Stimulated activated naive B cell treated with anti-CD40 and anti-IgM and Interleukin-4, amounts not matched to agents 10 μg/mL and 1 μg/mL and 100 μg/mL, for 72 hours (primary cell): ENCODE measurements at regions not wholly inside any gene's neighbourhood (a gene's known extent, or its start where the extent isn't known, plus 50 kb on each side); places are given as distances from the start of the nearest gene placed in this dataset.

Experiments used
- ATAC-seq, 2 donors: fragments of 150-1000 bp; cut with Tn5 transposase; replicated peaks; 2 replicates each; pipeline ENCODE4 v1.10.0; 2021; ENCODE audit warnings: moderate library complexity in 1 of 2
- DNase-seq: peaks from one replicate; pipeline ENCODE4 v3.0.0; 2021
- H3K27ac Mint-ChIP-seq: one replicate; pipeline ENCODE4 v1.8.0; 2022; ENCODE audit warnings: mild to moderate bottlenecking, mixed read lengths
- H3K27me3 Mint-ChIP-seq, 2 donors: one replicate each; pipeline ENCODE4 v1.8.0; 2022; ENCODE audit warnings: mixed read lengths in 2 of 2
- H3K36me3 Mint-ChIP-seq, 2 donors: one replicate each; pipeline ENCODE4 v1.8.0; 2022; ENCODE audit warnings: mixed read lengths in 2 of 2, mild to moderate bottlenecking in 1 of 2
- H3K4me1 Mint-ChIP-seq, 2 donors: one replicate each; pipeline ENCODE4 v1.8.0; 2022; ENCODE audit warnings: mixed read lengths in 2 of 2, mild to moderate bottlenecking in 1 of 2
- H3K4me3 Mint-ChIP-seq, 2 donors: one replicate each; pipeline ENCODE4 v1.8.0; 2022; ENCODE audit warnings: mild to moderate bottlenecking in 2 of 2, mixed read lengths in 2 of 2, moderate library complexity in 1 of 2
- H3K9me3 Mint-ChIP-seq, 2 donors: one replicate each; pipeline ENCODE4 v1.8.0; 2022; ENCODE audit warnings: mixed read lengths in 2 of 2, mild to moderate bottlenecking in 1 of 2

DNA sequence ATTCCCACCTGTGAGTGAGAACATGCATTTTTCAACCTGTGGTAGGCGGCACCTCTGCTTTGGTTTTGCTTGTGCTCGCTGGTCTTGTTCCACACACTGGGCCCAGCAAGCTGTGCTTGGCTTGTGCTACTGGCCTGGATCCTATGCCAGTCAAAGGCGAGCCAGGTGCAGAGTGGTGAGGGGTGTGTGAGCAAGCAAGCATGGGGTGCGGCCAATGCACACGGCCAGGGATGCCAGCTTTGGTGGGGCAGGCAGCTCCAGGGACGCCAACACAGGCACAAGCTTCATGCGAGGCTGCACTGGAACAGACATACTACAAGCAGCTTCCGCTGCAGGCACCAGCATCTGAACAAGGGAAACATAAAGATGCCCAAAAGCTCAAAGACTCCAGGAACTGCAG lies 654.9 kb upstream of the EYS start:
- no peak for ATAC-seq
- no peaks in the 10 kb centered on the region for H3K36me3 Mint-ChIP-seq
- H3K4me1 Mint-ChIP-seq = no peaks in the 10 kb centered on the region
- H3K27me3 Mint-ChIP-seq = no peaks in the 10 kb centered on the region
- H3K4me3 Mint-ChIP-seq = no peak overlapping the region
- DNase-seq = no peak
- peaks cover 0 to 2% of the 10 kb centered on the region in 2 donors for H3K9me3 Mint-ChIP-seq
- no peak overlapping the region for H3K27ac Mint-ChIP-seq

DNA sequence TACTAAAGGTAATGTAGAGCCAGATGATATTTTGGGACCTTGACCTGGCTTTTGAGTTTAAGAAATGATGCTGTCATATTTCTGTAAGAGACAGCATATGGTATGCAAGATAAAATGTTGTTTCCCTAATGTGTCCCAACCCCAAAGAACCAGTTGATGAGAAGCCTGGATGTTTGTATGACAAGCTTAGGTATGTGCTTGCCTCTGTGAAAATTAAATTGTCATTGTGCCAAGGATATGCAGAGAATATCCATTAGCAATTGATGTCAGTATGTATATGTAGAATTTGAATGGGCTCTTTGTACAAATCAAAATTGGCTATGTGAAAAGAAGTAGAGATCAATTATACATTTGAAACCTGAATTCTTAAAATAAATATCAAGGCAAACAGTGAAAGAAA lies 650.8 kb upstream of the EYS start:
- no peak for ATAC-seq
- Mint-ChIP-seq H3K27me3 (no peaks in the 10 kb centered on the region), H3K4me1 (no peaks in the 10 kb centered on the region), H3K36me3 (no peaks in the 10 kb centered on the region), H3K9me3 (peaks cover 0 to 2% of the 10 kb centered on the region in 2 donors), H3K27ac (no peak overlapping the region), H3K4me3 (no peak overlapping the region)
- no peak for DNase-seq

DNA sequence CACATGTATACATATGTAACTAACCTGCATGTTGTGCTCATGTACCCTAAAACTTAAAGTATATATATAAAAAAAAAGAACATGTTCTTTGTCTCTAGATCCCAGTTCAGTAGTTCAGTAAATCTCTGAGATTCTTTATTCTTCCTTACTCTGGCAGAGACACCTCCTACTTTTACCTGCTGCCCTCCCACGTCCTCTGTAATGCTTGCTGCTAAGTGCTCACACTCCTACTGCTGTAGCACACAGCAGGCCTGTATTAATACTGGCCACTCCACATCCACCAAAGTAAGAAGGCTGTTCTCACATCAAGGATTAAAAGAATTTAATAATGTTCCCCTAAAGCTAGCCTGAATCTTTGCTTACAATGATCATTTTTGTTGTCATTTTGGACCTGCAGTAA lies 648.4 kb upstream of the EYS start:
- DNase-seq = no peak
- Mint-ChIP-seq H3K9me3 (peaks cover 0 to 2% of the 10 kb centered on the region in 2 donors), H3K4me3 (no peak overlapping the region), H3K27ac (no peak overlapping the region), H3K36me3 (no peaks in the 10 kb centered on the region), H3K27me3 (no peaks in the 10 kb centered on the region), H3K4me1 (no peaks in the 10 kb centered on the region)
- ATAC-seq = no peak

DNA sequence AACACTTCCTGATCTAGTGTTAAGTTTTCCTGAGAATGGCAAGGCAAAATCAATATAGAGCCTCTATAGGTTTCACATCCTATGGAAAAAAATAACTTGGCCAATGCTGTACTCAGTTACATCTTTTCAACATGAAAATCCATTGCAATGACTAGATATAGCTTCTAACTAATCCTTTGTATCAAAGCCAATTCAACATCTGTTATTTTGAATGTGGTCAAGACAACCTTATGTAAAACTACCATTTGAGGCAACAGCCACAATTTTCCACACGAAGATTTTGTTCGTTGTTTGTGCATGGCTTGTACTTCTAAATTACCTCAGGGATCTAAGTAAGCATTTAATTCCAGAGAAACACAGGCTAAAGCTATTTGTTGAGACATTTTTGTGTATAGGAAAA lies 637.8 kb upstream of the EYS start:
- no peak overlapping the region for H3K27ac Mint-ChIP-seq
- DNase-seq (no peak), ATAC-seq (no peak)
- H3K27me3 Mint-ChIP-seq = no peaks in the 10 kb centered on the region
- no peak overlapping the region for H3K4me3 Mint-ChIP-seq
- H3K36me3 Mint-ChIP-seq = no peaks in the 10 kb centered on the region
- peaks cover 3 to 9% of the 10 kb centered on the region in 2 donors for H3K9me3 Mint-ChIP-seq
- H3K4me1 Mint-ChIP-seq = no peaks in the 10 kb centered on the region

DNA sequence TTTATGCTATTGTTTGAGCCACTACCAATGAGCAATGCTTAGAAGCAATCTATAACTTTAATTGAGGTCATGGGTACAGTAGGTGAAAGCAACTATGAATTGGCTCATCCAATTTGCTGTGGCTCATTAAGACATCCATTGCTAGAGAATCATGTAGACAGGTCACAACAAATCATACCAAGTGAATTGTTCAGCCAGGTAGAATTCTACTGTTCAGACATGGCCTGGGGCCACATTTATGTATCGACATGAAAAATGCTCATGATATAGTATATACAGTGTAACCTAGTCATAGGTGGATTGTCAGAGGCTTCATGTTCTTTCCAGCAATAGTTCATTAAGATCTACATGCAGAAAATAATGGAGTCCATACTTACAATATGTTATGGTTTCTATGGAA lies 633.7 kb upstream of the EYS start:
- DNase-seq (no peak), ATAC-seq (no peak)
- Mint-ChIP-seq H3K27ac (no peak overlapping the region), H3K27me3 (no peaks in the 10 kb centered on the region), H3K4me1 (no peaks in the 10 kb centered on the region), H3K36me3 (no peaks in the 10 kb centered on the region), H3K9me3 (peaks cover 1 to 12% of the 10 kb centered on the region in 2 donors), H3K4me3 (no peak overlapping the region)

DNA sequence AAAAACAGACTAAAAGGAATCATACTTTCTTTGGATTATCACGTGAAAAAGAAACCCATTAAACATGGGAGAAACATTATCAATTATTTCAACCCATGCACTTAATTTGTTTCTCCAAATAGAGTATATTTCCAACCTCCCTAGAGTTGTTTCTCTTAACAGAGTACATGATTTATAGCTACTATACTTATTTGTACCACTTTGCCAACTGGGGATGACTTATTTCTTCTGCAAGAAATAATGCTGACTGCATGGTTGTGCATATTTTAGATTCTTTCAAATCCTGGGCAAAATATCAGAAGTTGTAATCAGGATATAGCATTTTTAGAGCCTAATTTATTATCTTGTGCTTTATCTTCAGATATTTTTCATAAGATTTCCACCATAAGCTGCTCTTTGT lies 629.1 kb upstream of the EYS start:
- no peaks in the 10 kb centered on the region for H3K27me3 Mint-ChIP-seq
- H3K4me1 Mint-ChIP-seq = no peaks in the 10 kb centered on the region
- H3K27ac Mint-ChIP-seq = no peak overlapping the region
- H3K36me3 Mint-ChIP-seq = no peaks in the 10 kb centered on the region
- DNase-seq = no peak
- H3K9me3 Mint-ChIP-seq = peaks cover 0 to 7% of the 10 kb centered on the region in 2 donors
- no peak overlapping the region for H3K4me3 Mint-ChIP-seq
- no peak for ATAC-seq

DNA sequence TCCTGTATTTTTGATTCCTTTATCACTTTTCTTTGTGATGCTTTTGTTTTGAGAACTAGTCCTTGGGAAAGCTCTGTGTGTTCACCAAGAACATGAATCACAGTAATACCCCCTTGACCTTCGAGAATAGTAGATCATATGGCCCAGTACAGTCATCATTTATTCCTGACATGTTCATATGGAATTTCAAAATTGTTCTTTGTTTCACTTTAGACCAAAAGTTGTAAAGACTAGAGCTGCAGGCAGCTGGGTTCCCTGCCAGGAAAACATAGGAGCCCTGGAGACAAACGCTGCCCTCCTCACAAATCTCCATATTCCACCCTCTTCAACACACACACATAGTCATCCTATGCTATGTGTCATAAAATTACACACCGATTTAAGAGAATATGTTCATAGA lies 621.2 kb upstream of the EYS start:
- ATAC-seq (no peak), DNase-seq (no peak)
- Mint-ChIP-seq H3K27me3 (no peaks in the 10 kb centered on the region), H3K36me3 (no peaks in the 10 kb centered on the region), H3K4me3 (no peak overlapping the region), H3K4me1 (no peaks in the 10 kb centered on the region), H3K27ac (no peak overlapping the region), H3K9me3 (peaks cover 0 to 2% of the 10 kb centered on the region in 2 donors)

DNA sequence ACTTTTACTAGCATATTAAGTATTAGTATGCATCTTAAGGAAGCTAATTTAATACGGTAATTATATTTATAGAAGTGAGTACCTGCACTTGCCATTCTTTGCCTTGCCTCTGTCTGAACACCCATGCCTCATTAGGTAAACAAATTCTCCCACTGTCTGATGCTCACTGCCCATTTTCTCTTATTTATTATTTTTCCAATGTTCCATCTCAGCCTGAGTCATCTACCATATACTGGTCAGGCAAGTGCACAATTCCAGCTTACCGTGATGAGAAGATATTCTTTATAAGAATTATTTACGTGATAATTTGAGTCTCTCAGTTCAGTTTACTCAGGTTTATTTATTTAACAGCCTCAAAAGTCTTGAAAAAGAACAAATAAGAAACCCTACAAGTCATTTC lies 619.2 kb upstream of the EYS start:
- Mint-ChIP-seq H3K27me3 (no peaks in the 10 kb centered on the region), H3K36me3 (no peaks in the 10 kb centered on the region), H3K9me3 (peaks cover 0 to 2% of the 10 kb centered on the region in 2 donors), H3K4me3 (no peak overlapping the region), H3K27ac (no peak overlapping the region), H3K4me1 (no peaks in the 10 kb centered on the region)
- no peak for DNase-seq
- ATAC-seq = no peak

DNA sequence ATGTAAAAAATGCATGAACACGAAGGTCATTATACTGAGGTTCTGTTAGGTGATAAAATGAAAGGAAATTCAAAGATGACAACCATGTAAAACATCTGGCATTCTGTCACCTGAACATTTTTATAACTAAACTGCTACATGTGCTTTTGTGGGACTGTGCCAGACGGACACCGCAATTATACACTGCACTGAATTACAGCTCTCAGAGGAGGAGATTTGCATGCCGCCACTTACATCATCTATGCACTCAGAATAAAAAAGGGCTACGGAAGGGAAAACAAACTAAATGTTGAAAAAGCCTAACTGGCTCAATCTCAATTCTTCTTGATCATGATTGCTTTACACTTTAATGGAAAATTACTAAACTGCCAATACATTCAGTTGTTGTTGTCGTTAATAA lies 614.0 kb upstream of the EYS start:
- Mint-ChIP-seq H3K27ac (no peak overlapping the region), H3K4me1 (no peaks in the 10 kb centered on the region), H3K36me3 (no peaks in the 10 kb centered on the region), H3K9me3 (no peaks in the 10 kb centered on the region), H3K27me3 (no peaks in the 10 kb centered on the region), H3K4me3 (no peak overlapping the region)
- ATAC-seq (no peak), DNase-seq (no peak)

DNA sequence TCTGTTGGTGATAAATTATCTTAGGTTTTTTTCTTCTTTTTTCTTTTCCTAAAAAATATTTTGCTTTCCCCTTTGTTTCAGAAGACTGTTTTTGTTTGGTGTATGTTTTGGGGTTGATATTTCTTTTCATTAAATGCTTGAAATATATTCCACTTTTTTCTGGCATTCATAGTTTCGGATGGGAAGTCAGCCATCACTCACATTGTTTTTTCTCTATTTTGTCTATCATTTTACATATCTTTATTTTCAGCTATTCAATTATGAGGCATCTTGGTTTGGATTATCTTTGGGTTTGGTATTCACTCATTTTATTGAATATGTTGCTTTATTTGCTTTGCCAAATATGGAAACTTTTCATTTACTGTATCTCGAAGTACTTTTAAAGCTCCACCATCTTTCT lies 600.5 kb upstream of the EYS start:
- DNase-seq (no peak), ATAC-seq (no peak)
- Mint-ChIP-seq H3K9me3 (peaks cover 14% of the 10 kb centered on the region in 2 donors), H3K27me3 (no peaks in the 10 kb centered on the region), H3K4me1 (no peaks in the 10 kb centered on the region), H3K4me3 (no peak overlapping the region), H3K36me3 (no peaks in the 10 kb centered on the region), H3K27ac (no peak overlapping the region)

DNA sequence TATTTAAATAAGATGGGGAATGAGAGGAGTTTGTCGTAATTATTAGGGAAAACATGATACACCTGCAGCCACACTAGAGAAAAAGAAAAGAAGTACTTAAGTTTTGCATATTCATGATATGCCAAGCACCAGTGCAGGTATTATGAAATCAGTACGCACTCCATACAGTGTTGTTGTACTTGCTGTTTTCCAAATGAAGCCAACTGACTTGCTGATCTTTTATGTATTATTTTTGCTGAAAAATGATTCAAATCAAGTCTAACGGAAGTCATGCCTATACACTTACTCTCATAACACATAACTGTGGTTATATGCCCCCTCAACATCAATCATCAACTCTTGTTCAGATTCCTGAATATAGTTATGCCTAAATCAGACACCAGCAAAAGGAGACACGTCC lies 584.9 kb upstream of the EYS start:
- ATAC-seq = no peak
- Mint-ChIP-seq H3K36me3 (no peaks in the 10 kb centered on the region), H3K27me3 (no peaks in the 10 kb centered on the region), H3K27ac (no peak overlapping the region), H3K4me3 (no peak overlapping the region), H3K9me3 (peaks cover 0 to 2% of the 10 kb centered on the region in 2 donors), H3K4me1 (no peaks in the 10 kb centered on the region)
- DNase-seq = no peak

DNA sequence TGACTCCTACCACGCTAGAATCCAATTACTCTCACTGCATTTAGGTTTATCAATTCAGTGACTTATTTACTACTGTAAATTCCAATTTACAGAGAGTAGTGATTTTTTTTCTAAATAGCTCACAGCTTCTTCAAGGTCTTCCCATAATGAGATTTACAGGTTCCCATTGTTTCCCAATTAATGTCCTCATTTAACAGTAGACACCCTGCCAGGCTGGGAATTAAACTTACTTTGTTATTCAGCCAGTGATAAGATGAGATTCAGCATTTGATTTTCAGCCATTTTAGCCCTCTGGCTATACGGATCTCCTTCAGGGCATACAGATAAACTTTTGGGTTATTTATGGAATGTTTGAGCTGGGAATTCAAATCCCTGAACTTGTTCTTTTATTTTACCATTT lies 582.9 kb upstream of the EYS start:
- Mint-ChIP-seq H3K27ac (no peak overlapping the region), H3K9me3 (peaks cover 0 to 2% of the 10 kb centered on the region in 2 donors), H3K4me3 (no peak overlapping the region), H3K4me1 (no peaks in the 10 kb centered on the region), H3K27me3 (no peaks in the 10 kb centered on the region), H3K36me3 (no peaks in the 10 kb centered on the region)
- DNase-seq (no peak), ATAC-seq (no peak)

DNA sequence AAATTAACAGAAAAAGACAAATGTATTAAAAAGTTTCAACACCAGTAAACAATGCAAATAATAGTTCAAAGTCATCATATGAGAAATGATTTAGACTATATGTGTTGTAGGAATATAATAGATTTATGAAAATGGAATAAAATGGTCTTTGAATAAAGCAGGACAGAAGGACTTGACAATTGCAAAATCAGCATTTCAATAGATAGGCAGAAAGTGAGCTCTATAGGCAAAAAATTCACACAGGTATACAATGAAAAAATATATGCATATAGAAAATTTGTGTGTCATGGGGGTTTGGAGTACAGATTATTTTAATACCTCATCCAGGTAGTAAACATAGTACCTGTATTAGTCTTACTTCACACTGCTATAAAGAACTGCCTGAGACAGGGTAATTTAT lies 571.1 kb upstream of the EYS start:
- ATAC-seq (no peak), DNase-seq (no peak)
- Mint-ChIP-seq H3K4me1 (no peaks in the 10 kb centered on the region), H3K4me3 (no peak overlapping the region), H3K27me3 (no peaks in the 10 kb centered on the region), H3K27ac (no peak overlapping the region), H3K36me3 (no peaks in the 10 kb centered on the region), H3K9me3 (peaks cover 4 to 10% of the 10 kb centered on the region in 2 donors)

DNA sequence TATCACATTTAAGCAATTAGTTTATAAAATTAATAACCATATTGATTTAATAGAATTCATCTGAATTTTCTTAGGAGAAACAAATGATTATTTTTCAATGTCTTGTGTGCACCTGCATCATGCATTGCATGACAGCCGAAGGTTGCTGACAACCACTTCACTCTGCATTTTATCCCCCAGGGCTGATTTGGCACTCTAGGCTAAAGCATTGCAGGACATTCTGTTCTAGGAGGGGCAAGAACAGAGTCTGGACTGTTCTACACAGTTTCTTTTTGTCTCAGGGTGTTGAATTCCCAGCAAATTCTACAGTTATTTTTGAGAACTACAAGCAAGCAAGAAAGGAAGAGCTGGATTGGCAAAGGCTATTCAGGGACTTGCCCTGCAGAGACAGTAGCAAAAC lies 570.4 kb upstream of the EYS start:
- ATAC-seq = no peak
- no peak overlapping the region for H3K4me3 Mint-ChIP-seq
- DNase-seq = no peak
- no peak overlapping the region for H3K27ac Mint-ChIP-seq
- H3K4me1 Mint-ChIP-seq = no peaks in the 10 kb centered on the region
- no peaks in the 10 kb centered on the region for H3K27me3 Mint-ChIP-seq
- H3K9me3 Mint-ChIP-seq = peaks cover 4 to 10% of the 10 kb centered on the region in 2 donors
- H3K36me3 Mint-ChIP-seq = no peaks in the 10 kb centered on the region

DNA sequence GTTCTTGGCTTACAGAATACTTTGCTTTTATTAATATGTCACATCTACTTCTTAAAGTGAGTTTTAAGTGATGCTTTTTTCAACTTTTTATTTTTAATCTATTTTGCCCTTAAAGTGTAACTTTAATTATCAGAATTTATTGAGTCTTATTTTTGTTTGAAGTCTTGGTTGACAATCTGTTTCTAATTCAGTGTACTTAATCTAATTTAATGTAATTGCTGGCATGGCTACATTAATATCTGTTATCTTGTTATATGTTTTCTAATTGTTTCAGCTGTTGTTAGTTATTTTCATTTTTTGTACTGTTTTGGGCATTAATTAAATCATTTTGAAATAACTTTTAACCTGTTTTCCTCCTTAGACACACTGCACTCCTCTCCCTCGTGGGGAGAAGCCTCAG lies 558.7 kb upstream of the EYS start:
- Mint-ChIP-seq H3K9me3 (peaks cover 4 to 8% of the 10 kb centered on the region in 2 donors), H3K4me3 (no peak overlapping the region), H3K27ac (no peak overlapping the region), H3K36me3 (no peaks in the 10 kb centered on the region), H3K27me3 (no peaks in the 10 kb centered on the region), H3K4me1 (no peaks in the 10 kb centered on the region)
- no peak for DNase-seq
- no peak for ATAC-seq

DNA sequence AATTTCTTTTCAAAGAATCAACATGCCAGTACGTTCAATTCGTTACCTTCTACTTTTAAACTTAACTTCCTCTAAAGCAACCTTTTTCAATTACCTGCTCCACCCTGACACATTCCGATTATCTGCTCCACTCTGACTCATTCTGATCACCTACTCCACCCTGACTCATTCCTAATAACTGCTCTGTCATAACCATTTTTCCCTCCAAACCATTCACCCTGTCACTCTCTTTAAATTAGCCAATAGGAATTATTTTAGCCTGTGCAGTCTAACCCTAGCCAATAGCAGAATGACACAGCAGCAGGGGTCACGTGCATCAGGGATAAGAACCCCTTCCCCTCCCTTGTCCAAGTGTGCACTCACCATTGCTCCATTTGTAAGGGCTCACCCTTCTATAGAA lies 557.4 kb upstream of the EYS start:
- DNase-seq (no peak), ATAC-seq (no peak)
- Mint-ChIP-seq H3K27ac (no peak overlapping the region), H3K36me3 (no peaks in the 10 kb centered on the region), H3K4me3 (no peak overlapping the region), H3K4me1 (no peaks in the 10 kb centered on the region), H3K9me3 (peaks cover 10 to 12% of the 10 kb centered on the region in 2 donors), H3K27me3 (no peaks in the 10 kb centered on the region)
